NT2/D1 (cell line): ENCODE measurements at regions not wholly inside any gene's neighbourhood (a gene's known extent, or its start where the extent isn't known, plus 50 kb on each side); places are given as distances from the start of the nearest gene placed in this dataset.

ENCODE experiments used
- SUZ12 ChIP-seq: IDR thresholded peaks from 2 replicates; pipeline ENCODE4 v1.6.1; 2011; ENCODE audit not compliant: insufficient read length, insufficient read depth; ENCODE audit errors: extremely low read depth
- YY1 ChIP-seq: IDR thresholded peaks from 2 replicates; pipeline ENCODE4 v1.6.1; 2011; ENCODE audit not compliant: insufficient read length, insufficient read depth
- ZNF274 ChIP-seq: IDR thresholded peaks from 2 replicates; pipeline ENCODE4 v1.6.1; 2011; ENCODE audit warnings: mild to moderate bottlenecking, low read depth, low read length

- TF ChIP-seq ZNF274 (no peak), YY1 (no peak), SUZ12 (no peak)
Observed at GRCh38 chr7:50926049-50926448, 143.4 kb upstream of the GRB10 start.
